HEK293T (cell line): ENCODE measurements at regions not wholly inside any gene's neighbourhood (a gene's known extent, or its start where the extent isn't known, plus 50 kb on each side); places are given as distances from the start of the nearest gene placed in this dataset.

ENCODE experiments used
- ARNT ChIP-seq: fragments of 450-650 bp; IDR thresholded peaks from 2 replicates; pipeline ENCODE4 v1.6.1; 2017; ENCODE audit warnings: mild to moderate bottlenecking
- CTBP1 ChIP-seq: fragments of 450-650 bp; IDR thresholded peaks from 2 replicates; pipeline ENCODE4 v1.6.1; 2016; ENCODE audit warnings: borderline replicate concordance
- ELF4 ChIP-seq: fragments of 450-650 bp; IDR thresholded peaks from 2 replicates; pipeline ENCODE4 v1.6.1; 2017; ENCODE audit warnings: antibody characterized with exemption
- FOXK2 ChIP-seq: fragments of 450-650 bp; IDR thresholded peaks from 2 replicates; pipeline ENCODE4 v1.6.1; 2016; ENCODE audit warnings: mild to moderate bottlenecking
- FOXM1 ChIP-seq: fragments of 450-650 bp; IDR thresholded peaks from 2 replicates; pipeline ENCODE4 v1.6.1; 2017; ENCODE audit warnings: mild to moderate bottlenecking, borderline replicate concordance
- HDGF ChIP-seq: fragments of 450-650 bp; IDR thresholded peaks from 2 replicates; pipeline ENCODE4 v1.6.1; 2017; ENCODE audit warnings: antibody characterized with exemption, borderline replicate concordance
- L3MBTL2 ChIP-seq: fragments of 450-650 bp; conservative IDR thresholded peaks from 2 replicates; pipeline ENCODE4 v1.6.1; 2016; ENCODE audit warnings: mild to moderate bottlenecking
- LEF1 ChIP-seq: fragments of 450-650 bp; IDR thresholded peaks from 2 replicates; pipeline ENCODE4 v1.6.1; 2017; ENCODE audit warnings: mild to moderate bottlenecking, borderline replicate concordance
- NFRKB ChIP-seq: fragments of 450-650 bp; IDR thresholded peaks from 2 replicates; pipeline ENCODE4 v1.6.1; 2016; ENCODE audit warnings: mild to moderate bottlenecking, moderate library complexity
- SP1 ChIP-seq: fragments of 450-650 bp; IDR thresholded peaks from 2 replicates; pipeline ENCODE4 v1.6.1; 2017
- SUZ12 ChIP-seq: fragments of 450-650 bp; IDR thresholded peaks from 2 replicates; pipeline ENCODE4 v1.6.1; 2016; ENCODE audit warnings: mild to moderate bottlenecking
- TARDBP ChIP-seq: fragments of 450-650 bp; IDR thresholded peaks from 2 replicates; pipeline ENCODE4 v1.6.1; 2016

DNA sequence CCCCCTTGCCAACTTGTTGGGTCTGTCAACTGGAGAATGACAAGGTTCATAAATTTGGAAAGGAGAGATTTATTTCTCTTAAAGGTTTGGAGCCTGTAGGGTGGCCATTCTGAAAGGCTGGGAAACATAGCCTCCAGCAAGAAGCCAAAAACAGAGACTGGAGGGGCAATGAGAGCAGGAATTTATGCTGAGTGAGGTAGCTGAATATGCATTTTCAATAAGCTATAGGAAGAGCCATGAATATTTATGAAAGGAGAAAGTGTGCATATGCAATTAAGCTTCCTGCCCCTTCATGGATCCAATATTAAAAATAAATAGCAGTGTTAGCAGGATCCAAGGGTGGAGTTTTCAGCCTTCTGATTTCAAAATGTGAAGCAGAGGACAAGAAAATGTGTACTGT lies 306.1 kb upstream of the LRRC3B start:
- TF ChIP-seq HDGF (no peak), LEF1 (no peak), ELF4 (no peak), FOXM1 (no peak), FOXK2 (no peak), SP1 (no peak), SUZ12 (no peak), L3MBTL2 (no peak), NFRKB (no peak), CTBP1 (no peak), TARDBP (no peak), ARNT (no peak)
